Effector CD8-positive, alpha-beta T cell (primary cell): ENCODE measurements at regions not wholly inside any gene's neighbourhood (a gene's known extent, or its start where the extent isn't known, plus 50 kb on each side); places are given as distances from the start of the nearest gene placed in this dataset.
"Not testable (repeated sequence)": the region's sequence is repeated elsewhere in the genome, so short reads cannot be mapped to it uniquely, and the experiment has no call there.

Source experiments
- DNase-seq: peaks from one replicate; lab custom pipeline; 2025; lab: John Stamatoyannopoulos, UW

GRCh38 chr4:77306496-77306895 lies 149.5 kb downstream of the CCNG2 start:
- no peak for DNase-seq

GRCh38 chr4:77308843-77309242 lies 151.8 kb downstream of the CCNG2 start:
- DNase-seq, result no peak

DNA sequence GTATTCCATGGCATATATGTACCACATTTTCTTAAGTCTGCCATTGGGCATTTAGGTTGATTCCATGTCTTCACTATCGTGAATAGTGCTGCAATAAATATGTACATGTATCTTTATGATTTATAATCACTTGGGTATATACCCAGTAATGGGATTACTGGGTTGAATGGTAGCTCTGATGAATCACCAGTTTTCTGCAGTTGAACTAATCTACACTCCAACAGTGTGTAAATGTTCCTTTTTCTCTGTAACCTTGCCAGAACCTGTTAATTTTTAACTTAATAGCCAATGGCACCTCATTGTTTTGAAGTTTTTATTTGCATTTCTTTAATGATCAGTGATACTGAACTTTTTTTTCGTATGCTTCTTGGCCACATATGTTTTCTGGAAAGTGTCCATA lies 152.5 kb downstream of the CCNG2 start:
- no peak for DNase-seq

- no peak for DNase-seq
These were observed 153.9 kb downstream of the CCNG2 start for GRCh38 chr4:77310931-77311330.

- DNase-seq, result no peak
These were observed 157.7 kb downstream of the CCNG2 start for GRCh38 chr4:77314697-77315096.

GRCh38 chr4:77327151-77327550 lies 170.1 kb downstream of the CCNG2 start:
- no peak for DNase-seq

- DNase-seq, result no peak
These were observed 175.8 kb downstream of the CCNG2 start for GRCh38 chr4:77332696-77333270.

DNA sequence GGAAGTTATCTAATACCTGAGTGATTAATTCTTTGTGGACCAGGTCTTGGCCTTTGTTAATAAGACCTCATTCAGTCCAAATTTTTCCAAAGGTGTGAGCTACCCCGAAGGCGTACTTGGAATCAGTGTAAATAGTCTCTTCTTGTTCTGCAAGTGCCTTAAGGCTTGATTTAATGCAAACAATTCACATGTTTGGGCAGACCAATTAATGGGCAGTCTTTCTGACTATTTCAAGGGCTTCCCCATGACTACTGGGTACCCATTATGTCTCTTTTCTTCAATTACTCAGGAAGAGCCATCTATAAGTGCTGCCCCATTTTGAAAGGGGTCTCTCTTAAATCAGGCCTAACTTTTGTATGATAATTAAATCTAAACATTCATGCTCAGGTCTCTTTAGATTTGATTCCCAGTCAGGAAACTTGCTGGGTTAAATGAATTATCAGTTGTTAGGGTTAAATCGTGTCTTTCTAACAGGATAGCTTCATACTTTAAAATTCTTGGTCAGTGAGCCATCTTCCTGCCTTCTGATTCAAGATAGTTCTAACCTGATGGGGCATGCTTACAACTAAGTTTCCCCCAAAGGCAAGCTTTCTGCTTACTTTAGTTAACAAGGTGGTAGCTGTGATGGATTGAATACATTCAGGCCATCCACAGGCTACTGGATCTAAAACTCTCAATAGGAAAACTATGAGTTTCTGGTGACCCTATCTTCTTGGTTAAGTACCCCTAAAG lies 179.6 kb downstream of the CCNG2 start:
- DNase-seq, result no peak

GRCh38 chr4:77342170-77342810 lies 185.3 kb downstream of the CCNG2 start:
- no peak for DNase-seq

GRCh38 chr4:77344001-77344400 lies 187.0 kb downstream of the CCNG2 start:
- no peak for DNase-seq

DNA sequence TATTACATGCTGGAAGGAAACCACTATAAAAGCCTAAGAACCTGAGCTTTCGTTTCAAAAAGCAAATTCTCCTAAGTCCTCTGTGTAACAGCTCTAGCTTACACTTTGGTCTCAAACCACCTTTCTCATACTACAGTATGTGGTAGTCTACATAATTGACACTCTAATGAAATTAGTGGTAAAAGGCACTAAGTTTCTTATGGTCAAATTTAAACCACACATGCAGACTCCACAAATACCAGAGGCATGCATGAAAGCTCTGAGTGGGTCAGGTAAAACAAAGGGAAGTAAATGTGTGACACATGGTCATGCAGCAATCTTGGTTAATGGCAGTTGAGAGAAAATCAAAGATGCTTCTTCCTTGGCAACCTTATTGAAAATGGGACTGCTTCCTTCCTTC lies 187.8 kb downstream of the CCNG2 start:
- no peak for DNase-seq

GRCh38 chr4:77347351-77347966 lies 190.5 kb downstream of the CCNG2 start:
- DNase-seq, result no peak

GRCh38 chr4:77348815-77349214 lies 191.8 kb downstream of the CCNG2 start:
- no peak for DNase-seq

DNA sequence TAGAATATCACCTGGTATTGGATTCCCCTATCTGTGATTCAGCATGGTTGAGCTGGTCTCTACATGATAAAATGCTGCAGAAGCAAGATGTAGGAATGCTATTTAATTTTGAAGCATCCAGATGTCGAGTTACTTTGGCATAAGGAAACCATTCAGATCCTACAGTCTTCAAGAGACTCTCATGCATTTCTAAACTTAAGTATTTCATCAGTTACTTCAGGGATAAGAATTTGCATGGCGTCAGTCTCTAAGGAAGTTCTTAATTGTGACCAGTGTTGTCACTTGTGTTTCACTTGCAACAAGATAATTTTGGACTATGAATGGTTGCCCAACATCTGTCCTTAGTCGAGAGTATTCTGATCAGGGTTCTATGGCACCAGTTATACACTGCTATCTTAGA lies 192.4 kb downstream of the CCNG2 start:
- DNase-seq, result no peak

DNA sequence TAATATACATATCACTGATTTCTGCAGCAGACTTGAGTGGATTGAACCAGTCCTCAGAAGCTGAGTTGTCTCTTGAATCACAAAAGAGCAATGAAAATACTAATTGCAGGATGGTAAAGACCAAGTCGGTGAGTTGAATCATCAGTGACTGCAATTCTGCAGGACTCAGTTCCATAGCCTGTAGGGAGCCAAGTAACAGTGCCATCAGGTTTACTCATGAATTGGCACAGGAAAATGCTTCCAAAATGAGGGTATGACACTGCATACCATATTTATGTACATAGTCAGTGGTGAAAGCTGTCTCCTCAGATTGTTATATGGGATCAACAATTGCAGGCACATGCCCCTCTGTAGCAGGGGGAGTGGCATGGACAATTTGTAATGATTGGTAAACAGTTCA lies 192.8 kb downstream of the CCNG2 start:
- no peak for DNase-seq

GRCh38 chr4:77352192-77352591 lies 195.2 kb downstream of the CCNG2 start:
- no peak for DNase-seq

DNA sequence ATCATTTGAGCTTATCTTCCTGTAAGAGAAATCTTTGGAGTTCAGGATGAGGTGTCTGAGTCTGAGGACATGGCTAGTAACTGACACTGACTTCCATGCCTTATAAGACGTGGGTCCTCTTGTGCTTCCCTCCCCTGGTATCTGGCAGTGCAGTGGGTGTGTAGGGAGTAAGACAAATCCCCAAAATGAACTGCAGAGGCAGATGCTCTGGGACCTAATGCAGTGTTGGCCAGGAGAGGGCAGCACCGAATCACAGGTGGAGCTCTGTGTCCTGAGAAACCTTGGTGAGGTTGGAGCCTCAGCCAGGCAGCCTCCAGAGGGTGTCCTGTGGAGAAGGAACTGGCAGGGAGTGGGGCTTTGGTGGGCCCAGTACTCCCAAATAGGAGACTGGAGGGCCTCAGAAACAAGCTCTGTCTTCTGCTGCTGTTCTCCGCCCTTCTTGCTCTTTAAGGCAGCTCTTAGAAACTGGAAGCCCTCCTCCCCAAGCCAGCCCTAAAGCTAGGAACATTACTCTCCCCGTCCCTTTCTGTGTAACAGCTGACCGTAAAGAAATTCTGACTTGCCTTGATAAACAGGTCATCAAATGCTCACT lies 196.8 kb downstream of the CCNG2 start:
- not testable (repeated sequence) for DNase-seq

- no peak for DNase-seq
These were observed 197.5 kb downstream of the CCNG2 start for GRCh38 chr4:77354550-77354949.

- no peak for DNase-seq
These were observed 198.7 kb downstream of the CCNG2 start for GRCh38 chr4:77355731-77356130.

GRCh38 chr4:77358315-77358928 lies 201.4 kb downstream of the CCNG2 start:
- DNase-seq, result no peak

GRCh38 chr4:77360451-77360850 lies 203.4 kb downstream of the CCNG2 start:
- no peak for DNase-seq

- not testable (repeated sequence) for DNase-seq
These were observed 209.9 kb downstream of the CCNG2 start for GRCh38 chr4:77366876-77367275.
